ENCODE measurements at regions not wholly inside any gene's neighbourhood (a gene's known extent, or its start where the extent isn't known, plus 50 kb on each side); places are given as distances from the start of the nearest gene placed in this dataset.

GRCh38 chr13:47843005-47843404 lies 158.1 kb downstream of the SUCLA2 start:
- no peak for TF ChIP-seq SUZ12 (IDR thresholded peaks at IDR 0.05; ENCODE audit: extremely low read depth, insufficient read depth, insufficient read length)
- TF ChIP-seq YY1 (IDR thresholded peaks at IDR 0.05; ENCODE audit: insufficient read depth, insufficient read length), result no peak
